Aorta (tissue), 5 donors: ENCODE measurements at regions not wholly inside any gene's neighbourhood (a gene's known extent, or its start where the extent isn't known, plus 50 kb on each side); places are given as distances from the start of the nearest gene placed in this dataset.
A peak's percentile ranks its signal among the peaks of the same experiment; 100 is the strongest.
"Not testable (repeated sequence)": the region's sequence is repeated elsewhere in the genome, so short reads cannot be mapped to it uniquely, and the experiment has no call there.

Experiments used
- ATAC-seq: fragments of 200-7000 bp; cut with Tn5 transposase; one replicate; pipeline ENCODE4 v1.9.1; 2022; ENCODE audit warnings: moderate library complexity; ENCODE audit not compliant: low FRiP score
- DNase-seq, 2 donors: peaks; one replicate each; pipeline ENCODE4 v3.0.0-alpha.2; 2020
- H3K27ac ChIP-seq, 2 donors: one replicate each; pipeline ENCODE4 v1.5.1; 2013; ENCODE audit warnings: low read length in 2 of 2, mild to moderate bottlenecking in 2 of 2, moderate library complexity in 2 of 2, control low read depth in 1 of 2, inconsistent platforms in 1 of 2, low read depth in 1 of 2
- H3K27me3 ChIP-seq, 2 donors: one replicate each; pipeline ENCODE4 v1.6.1; 2013; ENCODE audit warnings: control low read depth in 1 of 2, low read length in 1 of 2, mild to moderate bottlenecking in 1 of 2, moderate library complexity in 1 of 2; ENCODE audit not compliant: insufficient read depth in 2 of 2, control insufficient read depth in 1 of 2
- H3K36me3 ChIP-seq, 2 donors: one replicate each; pipeline ENCODE4 v1.6.1; 2013; ENCODE audit warnings: control low read depth in 1 of 2, low read length in 1 of 2, mild to moderate bottlenecking in 1 of 2; ENCODE audit not compliant: insufficient read depth in 2 of 2, control insufficient read depth in 1 of 2
- H3K4me1 ChIP-seq, 2 donors: one replicate each; pipeline ENCODE4 v1.6.1; 2013; ENCODE audit warnings: low read length in 2 of 2, control low read depth in 1 of 2, mild to moderate bottlenecking in 1 of 2, moderate library complexity in 1 of 2; ENCODE audit not compliant: insufficient read depth in 2 of 2, control insufficient read depth in 1 of 2
- H3K4me3 ChIP-seq, 2 donors: one replicate each; pipeline ENCODE4 v1.5.1; 2013; ENCODE audit warnings: low read length in 2 of 2, control low read depth in 1 of 2, mild to moderate bottlenecking in 1 of 2
- H3K9me3 ChIP-seq: one replicate; pipeline ENCODE4 v1.6.1; 2013; ENCODE audit warnings: mild to moderate bottlenecking, low read length; ENCODE audit not compliant: control insufficient read depth
- whole genome bisulfite sequencing, 2 donors: extraction: QIAGEN DNeasy Blood & Tissue Kit; methylation state at CpG; one replicate each; pipeline ENCODE4 v1.1.7; 2013; 5-methylcytosine and 5-hydroxymethylcytosine counted together
- intact Hi-C, 2 donors: fragments of 100-400 bp; cut with DNase I; formaldehyde crosslinking; loops; one replicate each; pipeline versions ENCODE4 v1.14.2 to v1.15.0; 2022
- donor health status: healthy with polysubstance abuse.
- donor health status: Bipolar disorder and iron deficiency.
- donor health status: DM: no; HTN: no; CAD: no.
- donor health status: DM: no; HTN: no; CAD: no.
- donor health status: DM: yes; HTN: yes; CAD: no.

GRCh38 chr1:82079607-82080006 is 278.9 kb downstream of the ADGRL2 start:
- Histone ChIP-seq H3K27me3 (no peaks in the 10 kb centered on the region), H3K9me3 (peaks cover 2% of the 10 kb centered on the region), H3K4me3 (no peak overlapping the region), H3K4me1 (no peaks in the 10 kb centered on the region), H3K36me3 (no peaks in the 10 kb centered on the region), H3K27ac (no peak overlapping the region)
- ATAC-seq (no peak), DNase-seq (no peak)
- intact Hi-C loops, result no loop called here
- WGBS, 2 donors, result 95% methylated on average over 1 of the region's 1 CpG

DNA sequence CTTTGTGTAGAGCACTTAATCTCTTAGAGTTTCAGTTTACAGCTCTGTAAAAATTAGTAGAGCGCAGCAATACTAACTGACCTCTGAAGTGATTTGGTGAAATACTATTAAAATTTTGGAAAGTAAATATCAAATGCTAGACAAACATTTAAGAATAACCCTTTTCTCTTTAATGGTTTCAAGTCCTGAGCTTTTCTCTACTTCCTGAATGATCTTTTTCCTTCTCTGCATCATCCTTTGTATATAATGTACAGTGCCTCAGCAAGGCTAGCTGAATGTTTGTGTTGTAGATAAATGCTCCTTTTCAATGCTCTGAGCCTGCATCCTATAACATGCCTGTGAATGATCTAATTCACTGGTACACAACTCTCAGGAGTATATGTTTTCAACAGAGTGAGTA is 272.9 kb downstream of the ADGRL2 start:
- Histone ChIP-seq H3K4me3 (no peak overlapping the region), H3K36me3 (no peaks in the 10 kb centered on the region), H3K4me1 (no peaks in the 10 kb centered on the region), H3K27ac (no peak overlapping the region), H3K27me3 (no peaks in the 10 kb centered on the region), H3K9me3 (no peaks in the 10 kb centered on the region)
- DNase-seq, result no peak
- WGBS, 2 donors, result 99 to 100% methylated on average over 1 of the region's 1 CpG
- ATAC-seq, result no peak
- intact Hi-C loops, result no loop called here

- H3K27ac ChIP-seq, result no peak overlapping the region
- no peaks in the 10 kb centered on the region for H3K4me1 ChIP-seq
- DNase-seq (no peak), ATAC-seq (no peak)
- H3K36me3 ChIP-seq, result no peaks in the 10 kb centered on the region
- no peak overlapping the region for H3K4me3 ChIP-seq
- intact Hi-C loops, result no loop called here
- no peaks in the 10 kb centered on the region for H3K27me3 ChIP-seq
- WGBS, 2 donors, result 26% methylated on average over 1 of the region's 1 CpG
- H3K9me3 ChIP-seq, result no peaks in the 10 kb centered on the region
Observed at GRCh38 chr1:82073071-82073470, 272.3 kb downstream of the ADGRL2 start.

GRCh38 chr1:82065916-82066315 is 265.2 kb downstream of the ADGRL2 start:
- 91 to 96% methylated on average over 4 of the region's 4 CpGs for WGBS, 2 donors

GRCh38 chr1:82064691-82065090 is 264.0 kb downstream of the ADGRL2 start:
- ATAC-seq (no peak), DNase-seq (no peak)
- no peaks in the 10 kb centered on the region for H3K4me1 ChIP-seq
- H3K4me3 ChIP-seq, result no peak overlapping the region
- 18 to 22% methylated on average over 1 of the region's 1 CpG for WGBS, 2 donors
- intact Hi-C loops, result no loop called here
- no peaks in the 10 kb centered on the region for H3K9me3 ChIP-seq
- no peak overlapping the region for H3K27ac ChIP-seq
- no peaks in the 10 kb centered on the region for H3K27me3 ChIP-seq
- no peaks in the 10 kb centered on the region for H3K36me3 ChIP-seq

More at GRCh38 chr1:82065916-82066315, 265.2 kb downstream of the ADGRL2 start:
- no peaks in the 10 kb centered on the region for H3K4me1 ChIP-seq
- intact Hi-C loops, result no loop called here
- DNase-seq (no peak), ATAC-seq (peak; percentile 56)
- no peaks in the 10 kb centered on the region for H3K27me3 ChIP-seq
- H3K9me3 ChIP-seq, result no peaks in the 10 kb centered on the region
- no peak overlapping the region for H3K27ac ChIP-seq
- H3K4me3 ChIP-seq, result no peak overlapping the region
- no peaks in the 10 kb centered on the region for H3K36me3 ChIP-seq

- no peak for ATAC-seq
- WGBS, 2 donors, result 91 to 92% methylated on average over 2 of the region's 2 CpGs
- Histone ChIP-seq H3K27me3 (no peaks in the 10 kb centered on the region), H3K27ac (no peak overlapping the region), H3K36me3 (no peaks in the 10 kb centered on the region), H3K9me3 (no peaks in the 10 kb centered on the region), H3K4me1 (no peaks in the 10 kb centered on the region), H3K4me3 (no peak overlapping the region)
- no peak for DNase-seq
- intact Hi-C loops, result no loop called here
Observed at GRCh38 chr1:82062206-82062605, 261.5 kb downstream of the ADGRL2 start.

DNA sequence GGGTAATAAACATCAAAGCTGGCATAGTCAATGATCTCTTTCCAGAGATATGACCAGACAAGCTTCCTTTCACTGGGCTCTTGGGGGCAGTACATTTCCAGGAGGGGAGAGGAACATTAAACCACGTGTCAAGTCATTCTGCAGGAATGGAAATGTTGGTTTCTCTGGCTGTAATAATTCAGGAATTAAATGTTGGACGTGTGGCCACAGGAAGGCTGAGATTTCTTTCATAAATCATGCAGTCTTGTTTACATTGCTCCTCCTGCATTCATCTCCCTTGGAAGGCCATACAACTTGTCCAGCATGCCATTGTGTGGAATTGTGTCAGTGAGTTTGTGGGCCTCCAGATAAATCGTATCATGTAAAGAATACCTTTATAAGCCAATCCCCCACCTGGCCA is 259.2 kb downstream of the ADGRL2 start:
- H3K9me3 ChIP-seq, result no peaks in the 10 kb centered on the region
- no peaks in the 10 kb centered on the region for H3K36me3 ChIP-seq
- H3K27me3 ChIP-seq, result no peaks in the 10 kb centered on the region
- intact Hi-C loops, result no loop called here
- H3K27ac ChIP-seq, result no peak overlapping the region
- ATAC-seq, result no peak
- no peak overlapping the region for H3K4me3 ChIP-seq
- no peaks in the 10 kb centered on the region for H3K4me1 ChIP-seq
- WGBS, 2 donors, result 47 to 54% methylated on average over 3 of the region's 3 CpGs
- no peak for DNase-seq

- Histone ChIP-seq H3K27me3 (no peaks in the 10 kb centered on the region), H3K36me3 (no peaks in the 10 kb centered on the region), H3K9me3 (no peaks in the 10 kb centered on the region), H3K4me1 (no peaks in the 10 kb centered on the region), H3K27ac (no peak overlapping the region), H3K4me3 (no peak overlapping the region)
- intact Hi-C loops, result no loop called here
- DNase-seq (no peak), ATAC-seq (no peak)
- WGBS, 2 donors, result 64 to 78% methylated on average over 4 of the region's 4 CpGs
Observed at GRCh38 chr1:82057011-82057410, 256.3 kb downstream of the ADGRL2 start.

- intact Hi-C loops, H3K4me3 ChIP-seq, H3K36me3 ChIP-seq, H3K27ac ChIP-seq, H3K27me3 ChIP-seq, ATAC-seq, H3K4me1 ChIP-seq, H3K9me3 ChIP-seq, DNase-seq: not testable (repeated sequence)
- 94% methylated on average over 4 of the region's 4 CpGs for WGBS, 2 donors
Observed at GRCh38 chr1:82055375-82055774, 254.6 kb downstream of the ADGRL2 start.
